Endothelial cell of umbilical vein (primary cell): ENCODE measurements at regions not wholly inside any gene's neighbourhood (a gene's known extent, or its start where the extent isn't known, plus 50 kb on each side); places are given as distances from the start of the nearest gene placed in this dataset.

ENCODE experiments used
- BruUV-seq: library from RNA; stranded (reverse); fragments of 400-500 nt; replicated peaks from 2 replicates; lab custom pipeline; 2021; lab: Mats Ljungman, UMichigan
- CTCF ChIA-PET: fragments of 300-600, 350-600 bp; sonication (Branson Sonifier 250); formaldehyde crosslinking; loops from one replicate; lab custom pipeline; 2021; ENCODE audit warnings: antibody characterized with exemption, inconsistent platforms; lab: Charles Lee
- POLR2A ChIA-PET: fragments of 300-600, 350-600 bp; sonication (Branson Sonifier 250); formaldehyde crosslinking; loops from one replicate; lab custom pipeline; 2021; ENCODE audit warnings: antibody characterized with exemption, inconsistent platforms; lab: Charles Lee
- DNase-seq: peaks from one replicate; pipeline ENCODE4 v3.0.0-alpha.2; 2011; ENCODE audit warnings: low read depth, low spot score
- FAIRE-seq: peaks from 2 replicates; lab custom pipeline; 2011; peaks lifted over from hg19 to GRCh38; lab: Jason Lieb, UNC
- H2AFZ ChIP-seq: 2 replicates; pipeline ENCODE4 v1.6.0; 2012; ENCODE audit warnings: low read depth, low read length, control low read depth, inconsistent platforms
- H3K27ac ChIP-seq: 2 replicates; pipeline ENCODE4 v1.5.1; 2011; ENCODE audit warnings: low read depth, mild to moderate bottlenecking, control low read depth, low read length, moderate library complexity; ENCODE audit not compliant: insufficient read depth
- H3K27me3 ChIP-seq, 2 experiments: 2 replicates each; pipeline versions ENCODE4 v1.6.0 to v1.6.1; 2011; ENCODE audit warnings: low read length in 2 of 2, mixed read lengths in 1 of 2; ENCODE audit not compliant: control insufficient read depth in 2 of 2, insufficient read depth in 2 of 2
- H3K36me3 ChIP-seq, 2 experiments: 2 replicates in 1 of 2; 3 replicates in 1 of 2; pipeline ENCODE4 v1.5.1; 2011; ENCODE audit warnings: low read length in 2 of 2, mild to moderate bottlenecking in 1 of 2, moderate library complexity in 1 of 2; ENCODE audit not compliant: control insufficient read depth in 2 of 2, insufficient read depth in 2 of 2; ENCODE audit errors: extremely low read depth in 1 of 2
- H3K4me1 ChIP-seq: 3 replicates; pipeline ENCODE4 v1.5.1; 2011; ENCODE audit warnings: mild to moderate bottlenecking, low read length; ENCODE audit not compliant: control insufficient read depth, insufficient read depth; ENCODE audit errors: extremely low read depth
- H3K4me2 ChIP-seq: 2 replicates; pipeline ENCODE4 v1.6.1; 2011; ENCODE audit warnings: low read length, control low read depth, mixed read lengths; ENCODE audit not compliant: insufficient read depth
- H3K4me3 ChIP-seq, 3 experiments: fragments of 200-600 bp in 1 of 3; sonication (generic), shearing (Covaris generic) in 1 of 3; replicated peaks in 1 of 3; 2 replicates each; pipeline ENCODE4 v1.5.1; 2011 to 2016; ENCODE audit warnings: control low read depth in 3 of 3, low read length in 3 of 3, mild to moderate bottlenecking in 2 of 3, inconsistent platforms in 1 of 3, low read depth in 1 of 3, moderate library complexity in 1 of 3; ENCODE audit not compliant: insufficient read depth in 1 of 3
- H3K79me2 ChIP-seq: 2 replicates; pipeline ENCODE4 v1.6.0; 2012; ENCODE audit warnings: low read length, inconsistent platforms; ENCODE audit not compliant: control insufficient read depth, insufficient read depth
- H3K9ac ChIP-seq: replicated peaks from 2 replicates; pipeline ENCODE3; 2011; ENCODE audit warnings: low read length, control low read depth; ENCODE audit not compliant: insufficient read depth; ENCODE audit errors: extremely low read depth
- H3K9me1 ChIP-seq: replicated peaks from 3 replicates; pipeline ENCODE4 v1.6.0; 2011; ENCODE audit warnings: mild to moderate bottlenecking, low read length; ENCODE audit not compliant: control insufficient read depth, insufficient read depth; ENCODE audit errors: extremely low read depth
- H3K9me3 ChIP-seq: replicated peaks from 2 replicates; pipeline ENCODE4 v1.5.1; 2012; ENCODE audit warnings: low read length, inconsistent platforms; ENCODE audit not compliant: control insufficient read depth, insufficient read depth
- H4K20me1 ChIP-seq: replicated peaks from 2 replicates; pipeline ENCODE3; 2011; ENCODE audit warnings: mild to moderate bottlenecking, low read length; ENCODE audit not compliant: control insufficient read depth, insufficient read depth; ENCODE audit errors: extremely low read depth
- CTCF ChIP-seq, 2 donors: IDR thresholded peaks; 1 replicate in 1 of 2; 2 replicates in 1 of 2; pipeline ENCODE4 v1.5.1; 2011; ENCODE audit warnings: low read length in 2 of 2, mild to moderate bottlenecking in 2 of 2, moderate library complexity in 2 of 2, control low read depth in 1 of 2, inconsistent platforms in 1 of 2, low read depth in 1 of 2; ENCODE audit not compliant: insufficient read depth in 1 of 2; ENCODE audit errors: extremely low read depth in 1 of 2
- EZH2 ChIP-seq: IDR thresholded peaks from 2 replicates; pipeline ENCODE4 v1.6.1; 2012; ENCODE audit warnings: borderline replicate concordance, low read depth, mild to moderate bottlenecking, moderate library complexity, low read length, inconsistent platforms; ENCODE audit not compliant: severe bottlenecking
- GATA2 ChIP-seq: IDR thresholded peaks from 2 replicates; pipeline ENCODE4 v1.7.0; 2011; ENCODE audit warnings: low read depth, mild to moderate bottlenecking, moderate library complexity, mixed read lengths, low read length; ENCODE audit not compliant: insufficient read length, insufficient read depth
- MYC ChIP-seq: IDR thresholded peaks from one replicate; pipeline ENCODE4 v1.6.1; 2011; ENCODE audit warnings: mild to moderate bottlenecking, low read depth, low read length
- POLR2A ChIP-seq: IDR thresholded peaks from 2 replicates; pipeline ENCODE4 v1.6.1; 2012; ENCODE audit warnings: low read depth, mild to moderate bottlenecking, control low read depth, low read length
- POLR2AphosphoS5 ChIP-seq: IDR thresholded peaks from 2 replicates; pipeline ENCODE4 v1.6.1; 2012; ENCODE audit warnings: low read depth, mild to moderate bottlenecking, control low read depth, low read length, moderate library complexity; ENCODE audit not compliant: insufficient read depth
- dilution Hi-C: fragments of 300-500 bp; cut with MboI; formaldehyde crosslinking; loops from one replicate; pipeline ENCODE4 v1.15.0; 2019; ENCODE audit warnings: low sequenced_read_pairs; ENCODE audit not compliant: extremely low pct_ligation_motif_present
- intact Hi-C: fragments of 100-400 bp; cut with micrococcal nuclease; formaldehyde crosslinking; loops from one replicate; pipeline ENCODE4 v1.10.0; 2022

- H3K27ac ChIP-seq, result no peak overlapping the region
- H3K9ac ChIP-seq, result no peak overlapping the region
- H3K4me1 ChIP-seq, result no peaks in the 10 kb centered on the region
- H3K27me3 ChIP-seq, result no peaks in the 10 kb centered on the region
- H3K4me3 ChIP-seq, result no peak overlapping the region
- FAIRE-seq, result no peak
- H3K79me2 ChIP-seq, result no peaks in the 10 kb centered on the region
- no peak overlapping the region for H3K4me2 ChIP-seq
- CTCF ChIA-PET, result no interaction called here
- H3K9me3 ChIP-seq, result no peaks in the 10 kb centered on the region
- no peaks in the 10 kb centered on the region for H3K36me3 ChIP-seq
- H3K9me1 ChIP-seq, result no peaks in the 10 kb centered on the region
- no peak for DNase-seq
- dilution Hi-C loops (no loop called here), intact Hi-C loops (no loop called here)
- no peak for TF ChIP-seq POLR2A
- TF ChIP-seq MYC, result no peak
- TF ChIP-seq EZH2, result no peak
- no peak for TF ChIP-seq POLR2AphosphoS5
- TF ChIP-seq CTCF (IDR thresholded peaks at IDR 0.05; ENCODE audit: extremely low read depth in 1 of 2, insufficient read depth in 1 of 2, low read depth in 1 of 2, low read length in 2 of 2), result no peak
- BruUV-seq, result no TSS peak
- no peaks in the 10 kb centered on the region for H4K20me1 ChIP-seq
- H2AFZ ChIP-seq, result no peak overlapping the region
- POLR2A ChIA-PET, result no interaction called here
Measured at GRCh38 chr3:117297065-117297464, 587.5 kb downstream of the TUSC7 start.

GRCh38 chr3:117297541-117297940, 588.0 kb downstream of the TUSC7 start:
- Histone ChIP-seq H3K79me2 (no peaks in the 10 kb centered on the region), H3K9ac (no peak overlapping the region), H3K36me3 (no peaks in the 10 kb centered on the region), H3K27ac (no peak overlapping the region), H3K27me3 (no peaks in the 10 kb centered on the region), H2AFZ (no peak overlapping the region), H4K20me1 (no peaks in the 10 kb centered on the region), H3K4me2 (no peak overlapping the region), H3K9me1 (no peaks in the 10 kb centered on the region), H3K9me3 (no peaks in the 10 kb centered on the region), H3K4me3 (no peak overlapping the region), H3K4me1 (no peaks in the 10 kb centered on the region)
- POLR2A ChIA-PET, result no interaction called here
- dilution Hi-C loops, result no loop called here
- no peak for DNase-seq
- CTCF ChIA-PET, result no interaction called here
- FAIRE-seq, result no peak
- intact Hi-C loops, result no loop called here
- no TSS peak for BruUV-seq
- TF ChIP-seq GATA2 (no peak), EZH2 (no peak)
